ENCODE measurements at regions not wholly inside any gene's neighbourhood (a gene's known extent, or its start where the extent isn't known, plus 50 kb on each side); places are given as distances from the start of the nearest gene placed in this dataset.

DNA sequence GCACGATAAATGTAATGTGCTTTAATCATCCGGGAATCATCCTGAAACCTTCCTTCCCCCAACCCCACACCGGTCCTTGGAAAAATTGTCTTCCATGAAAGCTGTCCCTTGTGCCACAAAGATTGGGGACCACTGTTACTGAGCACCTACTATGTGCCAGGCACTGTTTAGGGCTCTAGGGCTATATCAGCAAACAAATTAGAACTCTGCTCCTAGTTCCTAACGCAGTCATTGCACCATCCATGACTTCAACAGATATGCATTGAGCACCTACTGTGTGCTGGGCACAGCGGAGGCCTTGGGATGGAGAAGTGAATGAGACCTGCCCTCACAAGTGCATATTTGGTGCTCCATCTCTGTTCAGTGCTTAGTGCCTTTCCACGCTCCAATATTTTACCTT is 50.3 kb upstream of the BLCAP start:
- Histone ChIP-seq H3K4me1 (ENCODE audit: insufficient read depth) (no peaks in the 10 kb centered on the region), H4K20me1 (replicated peaks; ENCODE audit: insufficient read depth) (no peaks in the 10 kb centered on the region), H3K27me3 (ENCODE audit: insufficient read depth) (no peaks in the 10 kb centered on the region), H3K36me3 (ENCODE audit: insufficient read depth) (no peaks in the 10 kb centered on the region), H3K9me2 (ENCODE audit: insufficient read depth) (no peaks in the 10 kb centered on the region), H3K27ac (ENCODE audit: low read depth) (no peak overlapping the region), H3K4me3 (no peak overlapping the region), H3K4me2 (no peak overlapping the region), H3F3A (replicated peaks; ENCODE audit: low read depth) (no peaks in the 10 kb centered on the region), H2AFZ (no peak overlapping the region), H3K79me2 (replicated peaks; ENCODE audit: insufficient read depth) (no peaks in the 10 kb centered on the region)
- peaks cover 9% of the 10 kb centered on the region for H3K4me1 Mint-ChIP-seq
- H3K4me3 Mint-ChIP-seq = no peak overlapping the region
- no peaks in the 10 kb centered on the region for H3K9me3 Mint-ChIP-seq
- peaks cover 6% of the 10 kb centered on the region for H3K27me3 Mint-ChIP-seq (ENCODE audit: insufficient read depth, low read depth, poor library complexity)
- H3K36me3 Mint-ChIP-seq (ENCODE audit: low read depth) = no peaks in the 10 kb centered on the region
- DNase-seq (ENCODE audit: low spot score) (no peak), ATAC-seq (no peak)
- no peak overlapping the region for H3K27ac Mint-ChIP-seq
- no peak for TF ChIP-seq JUNB (IDR thresholded peaks at IDR 0.05; ENCODE audit: unreplicated experiment)
- no peak for TF ChIP-seq STAT1 (IDR thresholded peaks at IDR 0.05; ENCODE audit: unreplicated experiment)
- TF ChIP-seq ZNF331 (CRISPR knock-in tag; IDR thresholded peaks at IDR 0.05; ENCODE audit: low read depth) = no peak
- TF ChIP-seq CTCF (conservative IDR thresholded peaks at IDR 0.05; ENCODE audit: low read depth in 2 of 2) = no peak
- TF ChIP-seq ZNF462 (CRISPR knock-in tag; IDR thresholded peaks at IDR 0.05) = no peak
- no peak for TF ChIP-seq CREB1 (CRISPR knock-in tag; IDR thresholded peaks at IDR 0.05; ENCODE audit: low read depth)
- no peak for TF ChIP-seq EZH2 (IDR thresholded peaks at IDR 0.05; ENCODE audit: low read depth, unreplicated experiment)
- TF ChIP-seq EZH2phosphoT487 (IDR thresholded peaks at IDR 0.05; ENCODE audit: unreplicated experiment) = no peak
- TF ChIP-seq ZNF114 (CRISPR knock-in tag; IDR thresholded peaks at IDR 0.05) = no peak
- TF ChIP-seq, protein P1, sequence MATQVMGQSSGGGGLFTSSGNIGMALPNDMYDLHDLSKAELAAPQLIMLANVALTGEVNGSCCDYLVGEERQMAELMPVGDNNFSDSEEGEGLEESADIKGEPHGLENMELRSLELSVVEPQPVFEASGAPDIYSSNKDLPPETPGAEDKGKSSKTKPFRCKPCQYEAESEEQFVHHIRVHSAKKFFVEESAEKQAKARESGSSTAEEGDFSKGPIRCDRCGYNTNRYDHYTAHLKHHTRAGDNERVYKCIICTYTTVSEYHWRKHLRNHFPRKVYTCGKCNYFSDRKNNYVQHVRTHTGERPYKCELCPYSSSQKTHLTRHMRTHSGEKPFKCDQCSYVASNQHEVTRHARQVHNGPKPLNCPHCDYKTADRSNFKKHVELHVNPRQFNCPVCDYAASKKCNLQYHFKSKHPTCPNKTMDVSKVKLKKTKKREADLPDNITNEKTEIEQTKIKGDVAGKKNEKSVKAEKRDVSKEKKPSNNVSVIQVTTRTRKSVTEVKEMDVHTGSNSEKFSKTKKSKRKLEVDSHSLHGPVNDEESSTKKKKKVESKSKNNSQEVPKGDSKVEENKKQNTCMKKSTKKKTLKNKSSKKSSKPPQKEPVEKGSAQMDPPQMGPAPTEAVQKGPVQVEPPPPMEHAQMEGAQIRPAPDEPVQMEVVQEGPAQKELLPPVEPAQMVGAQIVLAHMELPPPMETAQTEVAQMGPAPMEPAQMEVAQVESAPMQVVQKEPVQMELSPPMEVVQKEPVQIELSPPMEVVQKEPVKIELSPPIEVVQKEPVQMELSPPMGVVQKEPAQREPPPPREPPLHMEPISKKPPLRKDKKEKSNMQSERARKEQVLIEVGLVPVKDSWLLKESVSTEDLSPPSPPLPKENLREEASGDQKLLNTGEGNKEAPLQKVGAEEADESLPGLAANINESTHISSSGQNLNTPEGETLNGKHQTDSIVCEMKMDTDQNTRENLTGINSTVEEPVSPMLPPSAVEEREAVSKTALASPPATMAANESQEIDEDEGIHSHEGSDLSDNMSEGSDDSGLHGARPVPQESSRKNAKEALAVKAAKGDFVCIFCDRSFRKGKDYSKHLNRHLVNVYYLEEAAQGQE (IDR thresholded peaks at IDR 0.05; ENCODE audit: unreplicated experiment) = no peak
- TF ChIP-seq, protein P2, sequence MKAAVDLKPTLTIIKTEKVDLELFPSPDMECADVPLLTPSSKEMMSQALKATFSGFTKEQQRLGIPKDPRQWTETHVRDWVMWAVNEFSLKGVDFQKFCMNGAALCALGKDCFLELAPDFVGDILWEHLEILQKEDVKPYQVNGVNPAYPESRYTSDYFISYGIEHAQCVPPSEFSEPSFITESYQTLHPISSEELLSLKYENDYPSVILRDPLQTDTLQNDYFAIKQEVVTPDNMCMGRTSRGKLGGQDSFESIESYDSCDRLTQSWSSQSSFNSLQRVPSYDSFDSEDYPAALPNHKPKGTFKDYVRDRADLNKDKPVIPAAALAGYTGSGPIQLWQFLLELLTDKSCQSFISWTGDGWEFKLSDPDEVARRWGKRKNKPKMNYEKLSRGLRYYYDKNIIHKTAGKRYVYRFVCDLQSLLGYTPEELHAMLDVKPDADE (IDR thresholded peaks at IDR 0.05) = no peak
- TF ChIP-seq POLR2AphosphoS5 (IDR thresholded peaks at IDR 0.05; ENCODE audit: low read depth) = no peak
- no peak for TF ChIP-seq NANOG (IDR thresholded peaks at IDR 0.05; ENCODE audit: borderline replicate concordance)

Data from GM23338 (cell line).